ENCODE measurements at regions not wholly inside any gene's neighbourhood (a gene's known extent, or its start where the extent isn't known, plus 50 kb on each side); places are given as distances from the start of the nearest gene placed in this dataset.

DNA sequence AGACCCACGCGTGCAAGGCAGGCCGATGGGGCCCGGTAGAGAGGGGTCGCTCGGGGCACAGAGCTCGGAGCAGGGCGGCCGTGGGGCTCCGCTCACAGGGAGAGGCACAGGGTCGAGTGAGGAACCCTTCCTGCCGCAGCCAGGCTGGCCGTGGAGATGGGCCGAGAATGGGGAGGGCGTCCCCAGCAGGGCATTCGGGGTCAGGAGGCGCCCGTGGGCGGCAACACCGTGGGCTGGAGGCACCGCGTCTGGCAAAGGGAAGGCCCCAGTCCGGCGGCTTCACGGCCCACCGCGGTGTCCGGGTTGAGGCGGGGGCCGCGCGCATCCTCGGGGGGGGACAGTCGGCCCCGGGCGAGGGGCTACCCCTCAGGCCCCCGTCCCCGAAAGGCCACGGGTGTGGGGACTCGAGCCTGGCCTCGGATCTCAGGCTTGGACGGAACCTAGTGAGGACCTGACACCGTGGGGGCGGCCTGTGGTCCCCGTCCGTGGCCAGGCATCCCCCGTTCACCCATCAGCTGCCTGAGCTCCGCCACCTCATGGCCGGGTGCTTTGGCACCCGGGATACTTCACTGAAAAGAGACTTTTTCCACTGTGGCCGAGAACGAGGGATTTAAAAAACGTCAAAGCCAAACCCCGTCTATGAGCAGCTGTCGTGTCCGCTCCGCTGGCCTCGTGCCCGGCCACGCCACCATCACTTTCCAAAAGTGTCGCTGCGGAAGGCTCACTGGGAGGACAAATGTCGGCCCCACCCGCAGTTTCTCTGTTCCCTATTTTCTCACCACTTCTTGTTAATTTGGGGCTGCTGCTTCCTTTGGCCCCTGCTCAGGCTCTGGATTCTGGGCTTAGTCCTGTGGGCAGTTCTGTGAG lies 73.6 kb downstream of the METRNL start:
- H3K4me3 ChIP-seq (replicated peaks; ENCODE audit: low read depth, low read length), result no peak overlapping the region
- TF ChIP-seq, protein P1, sequence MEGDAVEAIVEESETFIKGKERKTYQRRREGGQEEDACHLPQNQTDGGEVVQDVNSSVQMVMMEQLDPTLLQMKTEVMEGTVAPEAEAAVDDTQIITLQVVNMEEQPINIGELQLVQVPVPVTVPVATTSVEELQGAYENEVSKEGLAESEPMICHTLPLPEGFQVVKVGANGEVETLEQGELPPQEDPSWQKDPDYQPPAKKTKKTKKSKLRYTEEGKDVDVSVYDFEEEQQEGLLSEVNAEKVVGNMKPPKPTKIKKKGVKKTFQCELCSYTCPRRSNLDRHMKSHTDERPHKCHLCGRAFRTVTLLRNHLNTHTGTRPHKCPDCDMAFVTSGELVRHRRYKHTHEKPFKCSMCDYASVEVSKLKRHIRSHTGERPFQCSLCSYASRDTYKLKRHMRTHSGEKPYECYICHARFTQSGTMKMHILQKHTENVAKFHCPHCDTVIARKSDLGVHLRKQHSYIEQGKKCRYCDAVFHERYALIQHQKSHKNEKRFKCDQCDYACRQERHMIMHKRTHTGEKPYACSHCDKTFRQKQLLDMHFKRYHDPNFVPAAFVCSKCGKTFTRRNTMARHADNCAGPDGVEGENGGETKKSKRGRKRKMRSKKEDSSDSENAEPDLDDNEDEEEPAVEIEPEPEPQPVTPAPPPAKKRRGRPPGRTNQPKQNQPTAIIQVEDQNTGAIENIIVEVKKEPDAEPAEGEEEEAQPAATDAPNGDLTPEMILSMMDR (IDR thresholded peaks at IDR 0.05; ENCODE audit: low read length, missing control alignments), result no peak
- DNase-seq (ENCODE audit: low read depth), result no peak

DNA sequence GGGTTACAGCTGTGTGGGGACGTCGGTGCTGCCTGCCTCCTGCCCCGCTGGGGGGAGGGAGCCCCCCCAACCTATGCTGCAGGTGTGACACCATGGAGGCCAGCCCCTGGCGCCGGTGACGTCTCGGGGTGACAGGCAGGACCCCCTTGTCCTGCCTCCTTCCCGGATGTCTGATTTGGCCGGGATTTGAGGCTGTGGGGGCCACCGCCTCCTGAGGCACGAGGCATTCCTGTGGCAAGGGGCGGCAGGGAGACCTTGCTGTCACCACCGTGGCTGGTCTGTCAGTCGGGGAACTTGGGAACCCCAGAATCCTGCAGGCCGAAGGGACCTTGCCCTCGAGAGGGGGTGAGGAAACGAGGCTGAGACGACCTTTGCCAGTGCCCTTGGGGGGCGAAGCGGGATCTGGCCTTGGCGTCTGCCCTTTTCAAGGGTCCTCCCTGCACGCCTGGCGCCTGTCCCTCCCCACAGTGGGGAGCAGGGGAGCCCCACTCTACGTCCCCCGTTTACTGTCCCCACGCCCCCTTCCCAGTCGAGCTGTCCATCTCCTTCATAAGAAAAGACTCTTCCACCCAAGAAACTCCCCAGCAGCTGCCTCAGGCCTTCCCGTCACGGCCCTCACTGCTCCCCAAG lies 74.4 kb downstream of the METRNL start:
- TF ChIP-seq, protein P1 (IDR thresholded peaks at IDR 0.05; ENCODE audit: low read length, missing control alignments), result no peak
- DNase-seq (ENCODE audit: low read depth), result no peak
- no peak overlapping the region for H3K4me3 ChIP-seq (replicated peaks; ENCODE audit: low read depth, low read length)

DNA sequence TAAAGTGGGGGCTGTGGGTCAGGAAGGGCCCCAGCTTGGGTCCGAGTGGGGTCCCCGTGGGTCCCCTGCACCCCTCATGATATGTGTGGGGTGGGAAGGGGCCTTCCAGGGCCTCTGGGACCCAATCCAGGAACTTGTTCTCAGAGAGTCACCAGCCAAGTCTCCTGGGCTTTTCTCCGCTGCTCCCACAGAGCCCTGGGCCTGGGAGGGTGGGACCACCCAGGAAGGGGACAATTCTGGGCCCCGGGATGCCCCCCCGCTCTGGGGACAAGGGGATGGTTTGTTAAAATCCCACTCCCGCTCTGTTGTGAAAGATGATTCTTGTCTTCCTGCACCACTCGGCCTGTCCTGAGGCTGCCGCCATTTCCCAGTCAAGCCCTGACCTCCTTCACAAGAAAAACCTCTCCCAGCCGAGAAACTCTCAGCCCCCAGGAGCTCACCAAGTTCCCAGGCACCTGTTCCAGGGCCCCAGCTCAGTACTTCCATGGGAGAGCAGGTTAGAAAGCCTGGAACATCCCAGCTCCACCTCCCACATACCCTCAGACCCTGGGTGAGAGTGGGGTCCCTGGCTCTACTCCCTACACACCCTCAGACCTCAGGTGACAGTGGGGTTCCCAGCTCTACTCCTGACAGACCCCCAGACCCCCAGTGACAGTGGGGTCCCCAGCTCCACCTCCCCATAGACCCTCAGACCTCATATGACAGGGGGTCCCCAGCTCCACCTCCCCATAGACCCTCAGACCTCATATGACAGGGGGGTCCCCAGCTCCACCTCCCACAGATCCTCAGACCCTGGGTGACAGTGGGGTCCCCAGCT lies 75.1 kb downstream of the METRNL start:
- TF ChIP-seq, protein P1 (IDR thresholded peaks at IDR 0.05; ENCODE audit: low read length, missing control alignments), result no peak
- DNase-seq (ENCODE audit: low read depth), result no peak
- H3K4me3 ChIP-seq (replicated peaks; ENCODE audit: low read depth, low read length), result no peak overlapping the region

DNA sequence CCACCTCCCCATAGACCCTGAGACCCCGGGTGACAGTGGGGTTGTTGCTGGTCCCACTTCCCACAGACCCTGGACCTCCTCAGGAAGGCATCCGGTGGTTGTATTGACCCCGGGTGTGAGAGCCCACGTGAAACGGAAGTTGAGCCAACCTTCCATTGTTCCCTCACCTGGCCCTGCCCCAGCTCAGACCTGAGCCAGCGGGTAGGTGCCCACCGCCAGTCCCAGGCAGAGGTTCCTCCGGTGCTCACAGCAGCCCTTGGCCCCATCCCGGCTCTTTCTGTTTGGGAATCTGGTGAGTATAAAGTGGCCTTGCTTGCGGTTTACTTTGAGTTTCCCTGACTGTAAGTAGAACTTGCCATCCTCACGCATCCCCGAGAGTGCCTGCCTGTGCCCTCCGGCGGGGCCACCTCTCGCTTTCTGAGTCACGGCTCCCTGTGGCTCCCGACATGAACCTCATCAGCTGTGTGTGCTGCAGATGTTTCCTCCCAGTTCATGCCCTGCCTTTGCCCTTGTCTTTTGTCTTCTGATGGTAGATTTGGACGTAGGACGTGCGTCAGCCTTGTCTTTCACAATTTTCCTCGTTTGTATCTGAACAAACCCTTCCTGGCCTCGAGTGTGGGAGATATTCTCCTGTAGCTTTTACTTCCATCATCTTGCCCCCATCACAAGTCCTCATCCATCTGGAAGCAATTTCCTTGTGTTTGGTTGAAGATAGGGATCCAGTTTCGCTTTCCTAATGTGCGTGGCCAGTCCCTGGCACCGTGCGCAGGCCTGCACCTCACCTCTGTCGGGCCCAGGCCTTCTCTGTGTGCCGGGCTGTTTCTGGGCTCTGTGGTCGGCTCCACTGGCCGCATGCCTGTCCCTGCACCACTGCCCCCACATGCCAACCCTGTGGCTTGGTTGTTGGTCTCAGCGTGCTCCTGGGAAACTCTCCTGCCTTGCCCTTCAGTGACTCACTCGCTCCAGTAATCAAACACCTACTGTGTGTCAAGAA lies 76.0 kb downstream of the METRNL start:
- TF ChIP-seq, protein P1 (IDR thresholded peaks at IDR 0.05; ENCODE audit: low read length, missing control alignments), result no peak
- peak; percentile 23 for DNase-seq (ENCODE audit: low read depth)
- H3K4me3 ChIP-seq (replicated peaks; ENCODE audit: low read depth, low read length), result no peak overlapping the region

DNA sequence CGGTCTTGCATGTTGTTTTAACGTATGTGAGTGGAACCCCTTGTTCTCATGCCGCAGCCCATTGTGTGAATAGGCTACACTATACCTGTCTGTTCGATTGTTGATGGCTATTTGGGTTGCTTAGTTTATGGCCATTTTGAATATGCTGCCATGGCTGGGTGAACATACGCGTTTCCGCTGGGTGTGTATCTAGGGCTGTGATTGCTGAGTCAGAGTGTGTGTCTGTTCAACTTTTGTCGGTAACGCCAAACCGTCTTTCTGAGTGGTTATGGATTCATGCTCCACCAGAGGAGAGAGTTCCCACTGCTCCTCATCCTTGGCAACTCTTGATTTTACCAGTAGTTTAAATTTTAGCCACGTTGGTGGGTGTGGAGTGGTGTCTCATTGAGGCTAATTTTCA lies 77.0 kb downstream of the METRNL start:
- H3K4me3 ChIP-seq (replicated peaks; ENCODE audit: low read depth, low read length), result no peak overlapping the region
- TF ChIP-seq, protein P1 (IDR thresholded peaks at IDR 0.05; ENCODE audit: low read length, missing control alignments), result no peak
- DNase-seq (ENCODE audit: low read depth), result no peak
